Upper lobe of left lung (tissue), 4 donors: ENCODE measurements at regions not wholly inside any gene's neighbourhood (a gene's known extent, or its start where the extent isn't known, plus 50 kb on each side); places are given as distances from the start of the nearest gene placed in this dataset.

Experiments
- CTCF ChIP-seq, 6 experiments: fragments of 450-650 bp in 4 of 6; fragments of 200-600 bp in 2 of 6; sonication (generic) in 2 of 6; IDR thresholded peaks; one replicate each; pipeline ENCODE4 v1.5.1; 2016 to 2019; ENCODE audit warnings: antibody characterized with exemption in 6 of 6
- EP300 ChIP-seq, 4 donors: sonication (generic); formaldehyde crosslinking; IDR thresholded peaks; one replicate each; pipeline ENCODE4 v1.5.1; 2017; ENCODE audit warnings: antibody characterized with exemption in 4 of 4, control low read depth in 2 of 4
- POLR2A ChIP-seq, 4 donors: fragments of 450-650 bp; IDR thresholded peaks; one replicate each; pipeline ENCODE4 v1.5.1; 2016 to 2017; ENCODE audit warnings: antibody characterized with exemption in 4 of 4, mild to moderate bottlenecking in 2 of 4
- POLR2AphosphoS5 ChIP-seq, 2 donors: sonication (generic); formaldehyde crosslinking; IDR thresholded peaks; one replicate each; pipeline ENCODE4 v1.5.1; 2017; ENCODE audit warnings: antibody characterized with exemption in 2 of 2

GRCh38 chr6:148658681-148659430 is 88.0 kb upstream of the UST start:
- TF ChIP-seq CTCF (IDR thresholded peaks at IDR 0.05) (no peak), POLR2A (IDR thresholded peaks at IDR 0.05) (no peak), EP300 (IDR thresholded peaks at IDR 0.05) (no peak), POLR2AphosphoS5 (IDR thresholded peaks at IDR 0.05) (no peak)
